ENCODE measurements at regions not wholly inside any gene's neighbourhood (a gene's known extent, or its start where the extent isn't known, plus 50 kb on each side); places are given as distances from the start of the nearest gene placed in this dataset.

GRCh38 chr5:142405814-142406395 is 81.1 kb upstream of the SPRY4 start:
- no peak overlapping the region for H3K4me3 Mint-ChIP-seq (ENCODE audit: unreplicated experiment)
- Histone ChIP-seq H3K4me3 (ENCODE audit: low read depth, low read length) (no peak overlapping the region), H3K36me3 (ENCODE audit: control insufficient read depth, insufficient read depth, low read length) (no peaks in the 10 kb centered on the region), H3K9me3 (no peaks in the 10 kb centered on the region), H3K27me3 (replicated peaks; ENCODE audit: control insufficient read depth, insufficient read depth, low read length) (no peaks in the 10 kb centered on the region), H3K4me1 (peaks cover 7% of the 10 kb centered on the region)
- DNase-seq: no peak
- intact Hi-C loops (cut with micrococcal nuclease; ENCODE audit: unreplicated experiment): no loop called here
- H3K27me3 Mint-ChIP-seq (ENCODE audit: insufficient read depth, unreplicated experiment): no peaks in the 10 kb centered on the region
- BruUV-seq (replicated peaks): no TSS peak
- H3K9me3 Mint-ChIP-seq (ENCODE audit: unreplicated experiment): no peaks in the 10 kb centered on the region
- H3K27ac Mint-ChIP-seq (ENCODE audit: unreplicated experiment): no peak overlapping the region
- no peaks in the 10 kb centered on the region for H3K36me3 Mint-ChIP-seq (ENCODE audit: insufficient read depth, unreplicated experiment)
- TF ChIP-seq, protein P1, sequence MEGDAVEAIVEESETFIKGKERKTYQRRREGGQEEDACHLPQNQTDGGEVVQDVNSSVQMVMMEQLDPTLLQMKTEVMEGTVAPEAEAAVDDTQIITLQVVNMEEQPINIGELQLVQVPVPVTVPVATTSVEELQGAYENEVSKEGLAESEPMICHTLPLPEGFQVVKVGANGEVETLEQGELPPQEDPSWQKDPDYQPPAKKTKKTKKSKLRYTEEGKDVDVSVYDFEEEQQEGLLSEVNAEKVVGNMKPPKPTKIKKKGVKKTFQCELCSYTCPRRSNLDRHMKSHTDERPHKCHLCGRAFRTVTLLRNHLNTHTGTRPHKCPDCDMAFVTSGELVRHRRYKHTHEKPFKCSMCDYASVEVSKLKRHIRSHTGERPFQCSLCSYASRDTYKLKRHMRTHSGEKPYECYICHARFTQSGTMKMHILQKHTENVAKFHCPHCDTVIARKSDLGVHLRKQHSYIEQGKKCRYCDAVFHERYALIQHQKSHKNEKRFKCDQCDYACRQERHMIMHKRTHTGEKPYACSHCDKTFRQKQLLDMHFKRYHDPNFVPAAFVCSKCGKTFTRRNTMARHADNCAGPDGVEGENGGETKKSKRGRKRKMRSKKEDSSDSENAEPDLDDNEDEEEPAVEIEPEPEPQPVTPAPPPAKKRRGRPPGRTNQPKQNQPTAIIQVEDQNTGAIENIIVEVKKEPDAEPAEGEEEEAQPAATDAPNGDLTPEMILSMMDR (IDR thresholded peaks at IDR 0.05; ENCODE audit: insufficient read depth in 1 of 2, low read depth in 1 of 2, low read length in 1 of 2, severe bottlenecking in 1 of 2, unreplicated experiment in 1 of 2): no peak
- H3K4me1 Mint-ChIP-seq (ENCODE audit: low read depth, unreplicated experiment): peaks cover 10% of the 10 kb centered on the region
- POLR2A ChIA-PET: no interaction called here
- CTCF ChIA-PET: interaction anchor here (0.6 kb wide), 1 partner anchor 36 kb away, joined by 4 read pairs; no protein-coding TSS in a partner anchor

DNA sequence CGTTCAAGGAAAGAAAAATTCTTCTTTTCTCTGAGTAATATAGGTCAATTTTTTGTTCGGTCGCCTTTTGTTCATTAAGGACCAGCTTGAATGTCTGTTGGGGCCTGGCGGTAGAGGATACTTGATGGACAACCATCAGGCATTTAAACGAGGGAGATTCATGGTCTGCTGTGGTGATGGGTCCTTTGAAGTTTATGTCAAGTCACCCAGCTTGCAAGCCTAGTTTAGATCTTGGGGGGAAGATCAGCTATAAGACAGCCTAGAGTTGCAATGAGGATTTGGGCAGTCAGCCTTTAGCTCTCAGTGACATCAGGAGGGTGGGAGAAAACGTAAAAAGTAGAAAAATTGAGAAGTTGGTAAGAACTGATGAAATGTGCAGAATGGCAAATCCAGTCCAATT is 80.2 kb upstream of the SPRY4 start:
- Mint-ChIP-seq H3K36me3 (ENCODE audit: insufficient read depth, unreplicated experiment) (no peaks in the 10 kb centered on the region), H3K4me3 (ENCODE audit: unreplicated experiment) (no peak overlapping the region), H3K4me1 (ENCODE audit: low read depth, unreplicated experiment) (peaks cover 10% of the 10 kb centered on the region), H3K9me3 (ENCODE audit: unreplicated experiment) (no peaks in the 10 kb centered on the region), H3K27ac (ENCODE audit: unreplicated experiment) (no peak overlapping the region), H3K27me3 (ENCODE audit: insufficient read depth, unreplicated experiment) (no peaks in the 10 kb centered on the region)
- ChIA-PET POLR2A (interaction anchor here (0.5 kb wide), 1 partner anchor 222 kb away, joined by 6 read pairs; no protein-coding TSS in a partner anchor), CTCF (no interaction called here)
- BruUV-seq (replicated peaks): no TSS peak
- no peaks in the 10 kb centered on the region for H3K27me3 ChIP-seq (replicated peaks; ENCODE audit: control insufficient read depth, insufficient read depth, low read length)
- TF ChIP-seq, protein P1 (IDR thresholded peaks at IDR 0.05; ENCODE audit: insufficient read depth in 1 of 2, low read depth in 1 of 2, low read length in 1 of 2, severe bottlenecking in 1 of 2, unreplicated experiment in 1 of 2): no peak
- no peak for DNase-seq
- H3K4me1 ChIP-seq: peaks cover 7% of the 10 kb centered on the region
- intact Hi-C loops (cut with micrococcal nuclease; ENCODE audit: unreplicated experiment): no loop called here
- H3K9me3 ChIP-seq: no peaks in the 10 kb centered on the region
- no peaks in the 10 kb centered on the region for H3K36me3 ChIP-seq (ENCODE audit: control insufficient read depth, insufficient read depth, low read length)
- H3K4me3 ChIP-seq (ENCODE audit: low read depth, low read length): no peak overlapping the region

DNA sequence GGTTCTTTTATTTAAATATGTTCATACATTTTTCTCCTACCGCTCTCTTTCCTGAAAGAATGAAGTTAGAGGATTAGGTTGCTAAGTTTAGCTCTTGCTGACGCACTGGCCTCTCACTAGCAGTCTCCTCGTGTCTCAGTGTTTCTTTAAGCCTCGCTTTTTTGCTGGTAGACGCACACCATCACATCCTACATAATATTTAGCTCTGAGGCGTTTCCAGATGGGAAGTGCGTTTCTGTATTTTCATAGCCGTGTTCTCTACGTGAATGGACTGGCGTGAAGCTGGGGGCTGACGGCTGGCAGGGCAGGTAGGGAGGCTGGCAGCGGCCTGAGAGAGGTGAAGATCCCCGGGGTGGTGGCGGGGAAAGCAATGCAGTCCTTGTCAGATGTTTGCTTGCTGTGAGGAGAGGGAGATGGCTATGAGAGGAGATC is 79.2 kb upstream of the SPRY4 start:
- no peak for DNase-seq
- peaks cover 7% of the 10 kb centered on the region for H3K4me1 ChIP-seq
- no peaks in the 10 kb centered on the region for H3K36me3 ChIP-seq (ENCODE audit: control insufficient read depth, insufficient read depth, low read length)
- intact Hi-C loops (cut with micrococcal nuclease; ENCODE audit: unreplicated experiment): no loop called here
- no peaks in the 10 kb centered on the region for H3K27me3 ChIP-seq (replicated peaks; ENCODE audit: control insufficient read depth, insufficient read depth, low read length)
- TF ChIP-seq, protein P1 (IDR thresholded peaks at IDR 0.05; ENCODE audit: insufficient read depth in 1 of 2, low read depth in 1 of 2, low read length in 1 of 2, severe bottlenecking in 1 of 2, unreplicated experiment in 1 of 2): no peak
- Mint-ChIP-seq H3K27ac (ENCODE audit: unreplicated experiment) (no peak overlapping the region), H3K9me3 (ENCODE audit: unreplicated experiment) (no peaks in the 10 kb centered on the region), H3K4me1 (ENCODE audit: low read depth, unreplicated experiment) (peaks cover 10% of the 10 kb centered on the region), H3K4me3 (ENCODE audit: unreplicated experiment) (no peak overlapping the region), H3K36me3 (ENCODE audit: insufficient read depth, unreplicated experiment) (no peaks in the 10 kb centered on the region), H3K27me3 (ENCODE audit: insufficient read depth, unreplicated experiment) (no peaks in the 10 kb centered on the region)
- no peak overlapping the region for H3K4me3 ChIP-seq (ENCODE audit: low read depth, low read length)
- BruUV-seq (replicated peaks): no TSS peak
- ChIA-PET POLR2A (no interaction called here), CTCF (no interaction called here)
- no peaks in the 10 kb centered on the region for H3K9me3 ChIP-seq
